T-helper 2 cell treated with Interferon-gamma antibody and Interleukin-4, amounts not matched to agents 100 ng/mL and 5 ng/mL, for 36 hours (primary cell): ENCODE measurements at regions not wholly inside any gene's neighbourhood (a gene's known extent, or its start where the extent isn't known, plus 50 kb on each side); places are given as distances from the start of the nearest gene placed in this dataset.

Source experiments
- intact Hi-C: fragments of 100-400 bp; cut with micrococcal nuclease; formaldehyde crosslinking; loops from one replicate; pipeline ENCODE4 v1.15.1; 2023

GRCh38 chr13:34037636-34038540 is 219.9 kb downstream of the RFC3 start:
- intact Hi-C loops = no loop called here

GRCh38 chr13:34038541-34039068 is 220.7 kb downstream of the RFC3 start:
- intact Hi-C loops = no loop called here

GRCh38 chr13:34039678-34040077 is 221.7 kb downstream of the RFC3 start:
- intact Hi-C loops = no loop called here

GRCh38 chr13:34040863-34041262 is 222.9 kb downstream of the RFC3 start:
- intact Hi-C loops = no loop called here

GRCh38 chr13:34044041-34044440 is 226.1 kb downstream of the RFC3 start:
- intact Hi-C loops = no loop called here

GRCh38 chr13:34044660-34045080 is 226.7 kb downstream of the RFC3 start:
- intact Hi-C loops = no loop called here

- intact Hi-C loops = no loop called here
These were observed 228.5 kb downstream of the RFC3 start for GRCh38 chr13:34046457-34046856.

DNA sequence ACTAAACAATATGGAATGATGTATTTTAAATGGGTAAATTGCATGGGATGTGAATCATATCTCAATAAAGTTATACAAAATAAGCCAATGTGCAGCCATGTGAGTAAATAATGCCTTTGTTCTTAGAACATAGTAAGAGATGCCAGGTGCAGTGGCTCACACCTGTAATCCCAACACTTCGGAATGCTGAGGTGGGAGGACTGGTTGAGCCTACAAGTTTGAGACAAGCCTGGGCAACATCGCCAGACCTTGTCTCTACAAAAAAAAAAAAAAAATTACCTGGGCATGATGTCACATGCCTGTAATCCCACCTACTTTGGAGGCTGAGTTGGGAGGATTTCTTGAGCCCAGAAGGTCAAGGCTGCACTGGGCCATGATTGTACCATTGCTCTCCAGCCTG is 230.7 kb downstream of the RFC3 start:
- intact Hi-C loops = no loop called here

- intact Hi-C loops = no loop called here
These were observed 238.8 kb downstream of the RFC3 start for GRCh38 chr13:34056733-34057258.

DNA sequence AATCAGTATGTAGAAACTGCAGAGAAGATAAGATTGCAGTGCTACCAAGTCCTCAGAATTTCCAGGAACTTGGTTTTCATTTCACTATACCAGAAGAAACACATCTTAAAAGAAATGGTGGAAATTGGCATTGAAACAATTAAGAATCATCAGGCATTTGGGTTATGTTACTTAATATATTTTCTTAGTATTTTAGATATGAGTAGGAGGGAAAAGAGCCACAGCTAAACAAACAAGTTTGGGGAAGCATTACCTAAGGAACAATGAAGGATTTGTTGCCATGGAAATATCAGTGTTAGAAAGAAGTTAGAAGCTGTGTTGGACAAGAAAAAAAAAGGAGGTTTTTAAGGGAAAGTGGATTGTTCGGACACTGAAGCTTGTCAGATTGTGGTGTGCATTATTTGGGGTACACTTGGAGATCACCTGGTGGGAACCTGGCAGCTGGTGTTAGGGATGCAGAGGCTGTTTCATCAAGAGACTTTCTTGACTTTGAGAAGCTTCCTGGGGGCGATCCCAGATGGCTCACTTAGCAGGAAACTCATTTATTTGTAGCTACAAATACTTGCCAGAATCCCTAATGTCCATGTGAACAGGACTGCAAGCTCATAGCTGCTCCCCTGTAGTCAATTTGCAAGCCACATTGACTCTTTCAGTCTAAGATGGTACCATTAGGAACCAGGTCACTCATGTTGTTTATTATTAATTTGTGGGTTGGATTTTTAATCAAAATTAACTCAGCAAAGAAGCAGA is 246.7 kb downstream of the RFC3 start:
- intact Hi-C loops = no loop called here

DNA sequence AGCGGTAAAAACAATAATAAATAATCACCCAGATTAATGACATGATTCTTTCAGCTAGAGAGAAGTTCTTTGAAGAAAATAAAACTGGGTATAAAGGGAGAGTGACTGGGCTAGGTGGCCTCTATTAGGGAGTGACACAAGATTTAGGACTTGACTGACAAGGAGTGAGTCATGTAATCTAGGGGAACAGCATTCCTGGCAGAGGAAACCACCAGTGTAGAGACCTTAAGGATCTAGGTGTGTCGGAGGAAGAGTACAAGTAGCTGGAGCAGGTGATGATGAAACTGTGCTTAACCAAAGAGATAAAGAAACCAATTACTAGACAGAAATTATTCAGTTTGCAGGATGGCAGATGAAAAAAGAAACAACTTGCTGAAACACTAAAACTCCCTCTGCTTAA is 248.0 kb downstream of the RFC3 start:
- intact Hi-C loops = no loop called here

GRCh38 chr13:34066344-34066743 is 248.4 kb downstream of the RFC3 start:
- intact Hi-C loops = no loop called here

- intact Hi-C loops = no loop called here
These were observed 252.1 kb downstream of the RFC3 start for GRCh38 chr13:34070006-34070405.

DNA sequence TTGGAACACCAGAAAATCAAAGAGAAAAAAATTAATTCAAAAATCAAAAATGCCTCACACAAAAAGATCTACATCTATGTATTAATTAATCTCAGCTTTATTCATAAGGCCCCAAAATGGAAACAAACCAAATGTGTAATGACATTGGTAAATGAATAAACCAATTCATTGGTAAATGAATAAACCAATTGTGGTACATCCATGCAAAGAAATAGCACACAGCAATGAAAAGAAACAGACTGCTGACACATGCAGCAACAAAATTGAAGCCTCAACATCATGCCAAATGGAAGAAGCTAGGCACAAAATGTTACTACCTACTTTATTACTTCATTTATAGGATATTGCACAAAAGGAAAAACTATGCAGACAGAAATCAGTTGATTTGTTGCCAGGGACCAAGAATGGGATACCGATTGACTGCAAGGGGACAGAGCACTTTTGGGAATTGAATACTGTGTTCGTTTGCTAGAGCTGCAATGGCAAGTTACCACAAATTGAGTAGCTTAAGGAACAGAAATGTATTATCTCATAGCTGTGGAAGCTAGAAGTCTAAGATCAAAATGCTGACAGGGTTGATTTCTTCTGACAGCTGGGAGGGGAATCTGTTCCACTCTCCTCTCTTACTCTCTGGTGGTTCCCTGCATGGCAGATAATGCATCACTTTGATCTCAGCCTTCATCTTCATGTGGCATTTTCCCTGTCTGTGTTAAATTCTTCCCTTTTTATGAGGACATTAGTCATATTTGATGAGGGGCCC is 252.8 kb downstream of the RFC3 start:
- intact Hi-C loops = no loop called here

DNA sequence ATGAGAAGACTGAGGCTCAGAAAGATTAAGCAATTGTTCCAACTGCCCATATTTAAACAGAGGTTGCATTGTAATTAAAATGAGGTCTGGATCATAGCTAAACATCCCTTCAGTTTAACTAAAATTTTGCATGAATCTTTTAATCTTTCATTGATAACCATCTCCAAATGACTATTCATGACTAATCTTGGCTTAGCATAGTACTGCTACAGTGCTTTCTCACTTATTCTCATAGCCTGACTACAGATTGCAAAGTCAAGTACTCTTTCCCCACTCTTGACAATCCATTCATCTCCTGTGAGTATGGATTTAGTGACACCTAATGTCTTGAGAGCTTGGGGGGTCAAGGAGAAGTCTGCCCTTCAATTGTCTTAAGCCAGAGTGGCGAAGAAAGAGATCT is 258.4 kb downstream of the RFC3 start:
- intact Hi-C loops = no loop called here

GRCh38 chr13:34076943-34077703 is 259.2 kb downstream of the RFC3 start:
- intact Hi-C loops = no loop called here

DNA sequence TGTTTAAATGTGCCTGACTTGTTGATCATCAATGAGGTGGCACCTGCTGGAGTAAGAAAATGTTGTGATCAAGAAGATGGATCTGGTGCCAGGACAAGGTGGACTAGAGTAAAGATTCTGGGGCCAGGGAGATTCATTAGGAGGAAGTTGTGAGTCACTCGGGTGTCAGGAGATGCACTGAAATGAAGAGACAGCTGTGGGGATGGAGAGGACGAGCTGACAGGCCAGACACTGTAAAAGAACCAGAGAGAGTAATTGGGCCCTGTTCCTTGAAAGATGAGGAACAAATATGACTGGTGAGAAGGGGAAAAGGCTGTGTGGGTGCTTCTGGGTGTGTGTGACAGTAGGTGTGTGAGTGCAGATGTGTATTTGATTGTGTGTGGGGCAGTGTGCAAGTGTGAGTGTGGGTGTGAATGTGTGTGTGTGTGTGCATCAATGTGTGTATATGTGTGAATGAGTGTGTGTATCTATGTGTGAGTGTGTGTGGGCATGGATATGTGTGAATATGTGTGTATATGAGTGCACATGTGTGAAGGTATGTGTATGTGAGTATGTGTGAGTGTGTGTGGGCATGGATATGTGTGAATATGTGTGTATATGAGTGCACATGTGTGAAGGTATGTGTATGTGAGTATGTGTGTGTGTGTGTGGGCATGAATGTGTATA is 260.5 kb downstream of the RFC3 start:
- intact Hi-C loops = no loop called here

GRCh38 chr13:34085204-34085603 is 267.3 kb downstream of the RFC3 start:
- intact Hi-C loops = no loop called here

- intact Hi-C loops = no loop called here
These were observed 268.3 kb downstream of the RFC3 start for GRCh38 chr13:34086281-34086680.

DNA sequence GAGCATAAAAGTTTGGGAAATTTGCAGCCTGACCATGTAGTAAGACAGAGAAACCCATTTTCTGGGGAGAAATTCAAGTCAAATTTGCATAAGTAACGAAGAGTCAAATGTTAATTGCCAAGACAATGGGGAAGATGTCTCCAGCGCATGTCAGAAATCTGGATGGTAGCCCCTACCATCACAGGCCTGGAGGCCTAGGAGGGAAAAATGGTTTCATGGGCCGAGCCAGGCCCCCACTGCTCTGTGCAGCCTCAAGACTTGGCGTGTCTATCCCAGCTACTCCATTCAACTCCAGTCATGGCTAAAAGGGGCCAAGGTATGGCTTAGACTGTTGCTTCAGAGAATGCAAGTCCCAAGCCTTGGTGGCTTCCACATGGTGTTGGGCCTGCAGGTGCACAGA is 269.8 kb downstream of the RFC3 start:
- intact Hi-C loops = no loop called here
